Activated B cell treated with CpG ODN at 0.5 μM for 24 hours (primary cell): ENCODE measurements at regions not wholly inside any gene's neighbourhood (a gene's known extent, or its start where the extent isn't known, plus 50 kb on each side); places are given as distances from the start of the nearest gene placed in this dataset.

Experiments used
- ATAC-seq: fragments of 200-7000 bp; cut with Tn5 transposase; one replicate; pipeline ENCODE4 v1.10.0; 2021; ENCODE audit warnings: low read depth, mild to moderate bottlenecking, moderate library complexity
- CTCF ChIA-PET: fragments of 350-600 bp; sonication (Branson Sonifier 250); formaldehyde crosslinking; loops from one replicate; lab custom pipeline; 2021; ENCODE audit warnings: antibody characterized with exemption; lab: Charles Lee
- POLR2A ChIA-PET: fragments of 350-600 bp; sonication (Branson Sonifier 250); formaldehyde crosslinking; loops from one replicate; lab custom pipeline; 2021; ENCODE audit warnings: antibody characterized with exemption; lab: Charles Lee
- DNase-seq: peaks from one replicate; pipeline ENCODE4 v3.0.0; 2022
- H3K27ac Mint-ChIP-seq: one replicate; pipeline ENCODE4 v1.8.0; 2020; ENCODE audit warnings: mixed read lengths
- H3K27me3 Mint-ChIP-seq: one replicate; pipeline ENCODE4 v1.8.0; 2021; ENCODE audit warnings: mixed read lengths
- H3K36me3 Mint-ChIP-seq: one replicate; pipeline ENCODE4 v1.8.0; 2021; ENCODE audit warnings: low read depth, mixed read lengths
- H3K4me1 Mint-ChIP-seq: one replicate; pipeline ENCODE4 v1.8.0; 2021; ENCODE audit warnings: mixed read lengths
- H3K4me3 Mint-ChIP-seq: one replicate; pipeline ENCODE4 v1.8.0; 2020; ENCODE audit warnings: mild to moderate bottlenecking, mixed read lengths
- H3K9me3 Mint-ChIP-seq: one replicate; pipeline ENCODE4 v1.8.0; 2020; ENCODE audit warnings: mixed read lengths
- intact Hi-C: fragments of 100-400 bp; cut with micrococcal nuclease; formaldehyde crosslinking; loops from one replicate; pipeline ENCODE4 v1.15.1; 2024
- TF ChIP-seq, protein P1 (sequence below): fragments of 200-600 bp; IDR thresholded peaks from one replicate; pipeline ENCODE4 v1.8.0; 2022; ENCODE audit warnings: antibody characterized with exemption, mild to moderate bottlenecking

DNA sequence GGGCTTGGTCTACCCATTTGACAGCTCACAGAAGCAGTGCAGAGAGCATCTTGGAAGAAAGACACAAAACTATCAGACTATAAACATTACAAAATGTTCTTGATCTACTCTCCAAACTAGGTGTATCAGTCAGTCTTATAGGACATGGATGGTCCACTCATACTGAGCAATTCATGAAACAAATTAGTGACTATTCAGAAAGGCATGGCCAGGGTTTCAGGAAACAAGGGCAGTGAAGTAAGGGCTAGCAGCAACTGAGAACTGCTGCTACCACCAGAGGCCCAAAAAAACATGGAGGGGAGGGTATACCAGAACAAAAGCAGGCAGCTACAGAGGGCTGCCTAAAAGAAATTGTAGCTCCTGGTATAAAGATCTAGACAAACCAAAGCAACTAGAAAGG is 287.0 kb downstream of the PIK3R1 start:
- TF ChIP-seq, protein P1, sequence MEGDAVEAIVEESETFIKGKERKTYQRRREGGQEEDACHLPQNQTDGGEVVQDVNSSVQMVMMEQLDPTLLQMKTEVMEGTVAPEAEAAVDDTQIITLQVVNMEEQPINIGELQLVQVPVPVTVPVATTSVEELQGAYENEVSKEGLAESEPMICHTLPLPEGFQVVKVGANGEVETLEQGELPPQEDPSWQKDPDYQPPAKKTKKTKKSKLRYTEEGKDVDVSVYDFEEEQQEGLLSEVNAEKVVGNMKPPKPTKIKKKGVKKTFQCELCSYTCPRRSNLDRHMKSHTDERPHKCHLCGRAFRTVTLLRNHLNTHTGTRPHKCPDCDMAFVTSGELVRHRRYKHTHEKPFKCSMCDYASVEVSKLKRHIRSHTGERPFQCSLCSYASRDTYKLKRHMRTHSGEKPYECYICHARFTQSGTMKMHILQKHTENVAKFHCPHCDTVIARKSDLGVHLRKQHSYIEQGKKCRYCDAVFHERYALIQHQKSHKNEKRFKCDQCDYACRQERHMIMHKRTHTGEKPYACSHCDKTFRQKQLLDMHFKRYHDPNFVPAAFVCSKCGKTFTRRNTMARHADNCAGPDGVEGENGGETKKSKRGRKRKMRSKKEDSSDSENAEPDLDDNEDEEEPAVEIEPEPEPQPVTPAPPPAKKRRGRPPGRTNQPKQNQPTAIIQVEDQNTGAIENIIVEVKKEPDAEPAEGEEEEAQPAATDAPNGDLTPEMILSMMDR: no peak
- DNase-seq (no peak), ATAC-seq (no peak)
- POLR2A ChIA-PET: no interaction called here
- Mint-ChIP-seq H3K4me3 (no peak overlapping the region), H3K36me3 (peaks cover 2% of the 10 kb centered on the region), H3K9me3 (peaks cover 12% of the 10 kb centered on the region), H3K4me1 (no peaks in the 10 kb centered on the region), H3K27ac (no peak overlapping the region), H3K27me3 (peaks cover 8% of the 10 kb centered on the region)
- CTCF ChIA-PET: no interaction called here
- intact Hi-C loops: no loop called here

DNA sequence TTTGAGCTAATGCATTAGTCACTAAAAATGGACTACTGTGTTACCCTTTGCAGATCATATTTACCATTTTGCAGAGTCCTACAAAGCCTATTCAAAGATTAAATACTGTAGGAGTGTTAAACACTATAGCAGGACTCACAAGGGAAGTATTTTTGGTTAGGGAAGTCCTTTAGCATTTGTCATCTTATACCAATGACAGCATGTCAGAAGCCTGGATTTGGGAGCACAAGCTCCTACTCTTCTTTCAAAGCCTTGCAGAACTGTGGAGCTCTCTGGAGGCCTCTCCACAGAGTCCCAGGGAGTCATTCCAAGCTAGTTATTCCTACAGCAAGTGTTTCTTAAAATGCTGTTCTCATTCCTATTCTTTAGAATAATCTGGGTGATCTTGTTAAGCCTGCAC is 288.8 kb downstream of the PIK3R1 start:
- ChIA-PET POLR2A (no interaction called here), CTCF (no interaction called here)
- peaks cover 8% of the 10 kb centered on the region for H3K27me3 Mint-ChIP-seq
- no peak overlapping the region for H3K4me3 Mint-ChIP-seq
- DNase-seq (no peak), ATAC-seq (no peak)
- TF ChIP-seq, protein P1: no peak
- H3K9me3 Mint-ChIP-seq: peaks cover 3% of the 10 kb centered on the region
- H3K4me1 Mint-ChIP-seq: no peaks in the 10 kb centered on the region
- no peaks in the 10 kb centered on the region for H3K36me3 Mint-ChIP-seq
- intact Hi-C loops: no loop called here
- no peak overlapping the region for H3K27ac Mint-ChIP-seq

DNA sequence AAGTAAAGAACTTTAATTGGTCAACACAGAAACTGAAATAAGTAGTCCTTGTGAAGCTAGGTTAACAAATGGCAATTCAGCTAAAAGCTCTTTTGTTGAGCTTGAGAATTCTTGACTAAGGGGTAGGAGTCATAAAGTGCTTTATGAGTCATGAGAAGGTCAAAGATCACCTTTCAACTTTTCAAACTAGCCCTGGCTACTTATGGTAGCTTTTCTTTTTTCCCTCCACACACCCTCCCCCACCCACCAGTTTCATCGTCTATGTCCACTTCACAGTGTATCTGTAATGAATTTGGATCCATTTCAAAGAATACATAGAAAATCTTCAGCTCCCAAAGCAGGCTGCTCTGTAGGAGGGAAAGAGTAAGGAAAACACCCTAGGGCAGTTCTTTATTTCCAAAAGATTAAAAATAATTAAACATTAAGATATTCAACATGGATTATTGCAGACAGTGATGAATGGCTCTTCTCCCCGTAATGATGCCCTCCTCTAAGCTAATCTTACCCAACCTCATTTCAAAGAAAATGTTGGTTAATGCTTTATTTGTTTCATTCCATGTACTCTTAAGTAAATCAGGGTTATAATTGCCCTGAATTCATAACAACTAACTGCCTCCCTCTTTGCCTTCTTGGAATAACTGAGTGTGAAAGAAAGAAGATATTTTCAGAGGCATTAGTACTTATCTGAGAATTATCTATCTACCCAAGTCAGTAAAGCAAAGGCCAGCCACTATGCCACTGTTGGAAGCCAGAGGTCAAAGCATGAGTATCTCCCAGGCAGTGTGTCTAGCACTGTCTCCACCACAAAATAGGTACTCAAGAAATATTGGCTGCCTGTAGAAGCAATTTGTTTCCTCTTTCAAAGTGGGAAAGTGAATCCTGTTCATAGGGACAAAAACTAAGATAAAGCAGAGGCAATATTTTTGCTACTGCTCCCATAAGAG is 290.6 kb downstream of the PIK3R1 start:
- POLR2A ChIA-PET: no interaction called here
- H3K4me3 Mint-ChIP-seq: no peak overlapping the region
- no peaks in the 10 kb centered on the region for H3K4me1 Mint-ChIP-seq
- H3K9me3 Mint-ChIP-seq: no peaks in the 10 kb centered on the region
- CTCF ChIA-PET: no interaction called here
- H3K27ac Mint-ChIP-seq: no peak overlapping the region
- no peak for DNase-seq
- intact Hi-C loops: no loop called here
- ATAC-seq: no peak
- peaks cover 15% of the 10 kb centered on the region for H3K27me3 Mint-ChIP-seq
- H3K36me3 Mint-ChIP-seq: no peaks in the 10 kb centered on the region
- TF ChIP-seq, protein P1: no peak

DNA sequence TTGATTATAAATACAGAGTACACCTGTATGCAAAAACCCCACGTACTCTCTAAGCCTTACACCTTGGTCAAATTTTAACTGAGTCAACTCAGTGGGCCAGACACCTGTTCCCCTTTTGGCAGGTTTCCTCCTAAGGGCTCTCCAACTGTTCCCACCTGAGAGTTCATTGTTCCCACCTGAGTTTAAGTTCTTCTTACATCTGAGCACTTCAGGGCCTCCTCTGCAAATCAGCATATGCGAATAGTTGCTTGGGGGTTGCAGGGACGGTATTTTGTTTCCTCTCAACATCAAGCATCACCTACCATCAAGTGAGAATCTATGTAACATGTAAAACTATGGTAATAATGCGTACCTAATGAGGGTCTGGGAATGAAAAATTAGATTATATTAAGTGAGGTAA is 300.0 kb downstream of the PIK3R1 start:
- H3K36me3 Mint-ChIP-seq: no peaks in the 10 kb centered on the region
- no peaks in the 10 kb centered on the region for H3K9me3 Mint-ChIP-seq
- peaks cover 3% of the 10 kb centered on the region for H3K27me3 Mint-ChIP-seq
- intact Hi-C loops: no loop called here
- CTCF ChIA-PET: no interaction called here
- DNase-seq (no peak), ATAC-seq (no peak)
- TF ChIP-seq, protein P1: no peak
- POLR2A ChIA-PET: no interaction called here
- peaks cover 3% of the 10 kb centered on the region for H3K4me1 Mint-ChIP-seq
- H3K27ac Mint-ChIP-seq: no peak overlapping the region
- no peak overlapping the region for H3K4me3 Mint-ChIP-seq

DNA sequence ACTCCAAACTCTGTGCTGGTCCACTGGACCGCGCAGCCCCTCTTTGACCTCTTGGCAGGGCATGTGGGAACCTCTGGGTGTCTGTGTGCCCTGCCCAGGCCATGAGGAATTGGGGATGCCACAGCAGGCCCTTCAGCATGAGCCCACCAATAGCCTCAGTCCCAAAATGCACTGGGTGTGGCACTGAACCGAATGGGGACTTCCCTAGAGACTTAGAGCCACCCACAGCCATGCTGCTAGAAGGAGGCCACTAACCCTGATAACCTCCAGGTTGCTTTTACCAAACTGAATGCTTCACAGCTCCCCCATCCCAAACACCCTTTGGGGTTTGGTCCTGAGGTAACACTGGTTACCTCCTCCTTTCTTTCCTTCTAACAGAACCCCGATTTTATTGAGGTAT is 302.7 kb downstream of the PIK3R1 start:
- Mint-ChIP-seq H3K27ac (no peak overlapping the region), H3K9me3 (no peaks in the 10 kb centered on the region), H3K4me1 (peaks cover 3% of the 10 kb centered on the region), H3K4me3 (no peak overlapping the region), H3K27me3 (no peaks in the 10 kb centered on the region), H3K36me3 (no peaks in the 10 kb centered on the region)
- DNase-seq: no peak
- POLR2A ChIA-PET: no interaction called here
- CTCF ChIA-PET: no interaction called here
- TF ChIP-seq, protein P1: no peak
- intact Hi-C loops: no loop called here
- no peak for ATAC-seq
